Skeletal muscle satellite cell (primary cell): ENCODE measurements at regions not wholly inside any gene's neighbourhood (a gene's known extent, or its start where the extent isn't known, plus 50 kb on each side); places are given as distances from the start of the nearest gene placed in this dataset.
"Not testable (repeated sequence)": the region's sequence is repeated elsewhere in the genome, so short reads cannot be mapped to it uniquely, and the experiment has no call there.

Experiments
- H3K27me3 ChIP-seq: 2 replicates; pipeline ENCODE4 v1.7.0; 2013; ENCODE audit warnings: low read length; ENCODE audit not compliant: control insufficient read depth, insufficient read depth
- H3K36me3 ChIP-seq: 2 replicates; pipeline ENCODE4 v1.7.0; 2013; ENCODE audit warnings: mild to moderate bottlenecking, control low read depth, low read length; ENCODE audit not compliant: insufficient read depth
- H3K4me1 ChIP-seq: 2 replicates; pipeline ENCODE4 v1.7.0; 2013; ENCODE audit warnings: low read length; ENCODE audit not compliant: control insufficient read depth, insufficient read depth
- H3K4me2 ChIP-seq: 2 replicates; pipeline ENCODE4 v1.7.0; 2013; ENCODE audit warnings: mild to moderate bottlenecking, low read length
- H3K4me3 ChIP-seq: 2 replicates; pipeline ENCODE4 v1.7.0; 2013; ENCODE audit warnings: low read length
- H3K9ac ChIP-seq: 2 replicates; pipeline ENCODE4 v1.7.0; 2013; ENCODE audit warnings: mild to moderate bottlenecking, low read depth, low read length, moderate library complexity
- H3K9me3 ChIP-seq: replicated peaks from 2 replicates; pipeline ENCODE4 v1.7.0; 2013; ENCODE audit warnings: mild to moderate bottlenecking, control low read depth, low read length

DNA sequence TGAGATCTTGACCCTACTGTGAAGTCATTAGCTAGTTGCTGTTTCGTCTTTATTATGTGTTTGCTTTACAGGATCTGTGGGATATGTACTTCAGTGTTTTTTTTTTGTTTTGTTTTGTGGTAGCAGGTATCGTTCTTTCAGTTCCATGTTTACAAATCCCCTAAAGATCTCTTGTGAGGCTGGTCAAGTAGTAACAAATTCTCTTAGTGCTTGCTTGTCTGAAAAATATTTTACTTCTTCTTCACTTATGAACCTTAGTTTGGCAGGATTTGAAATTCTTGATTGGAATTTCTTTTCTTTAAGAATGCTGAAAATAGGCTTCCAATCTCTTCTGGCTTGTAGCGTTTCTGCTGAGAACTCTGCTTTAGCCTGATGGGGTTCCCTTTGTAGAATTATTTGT, 235.8 kb upstream of the ALCAM start:
- Histone ChIP-seq H3K36me3 (no peaks in the 10 kb centered on the region), H3K4me2 (no peak overlapping the region)

DNA sequence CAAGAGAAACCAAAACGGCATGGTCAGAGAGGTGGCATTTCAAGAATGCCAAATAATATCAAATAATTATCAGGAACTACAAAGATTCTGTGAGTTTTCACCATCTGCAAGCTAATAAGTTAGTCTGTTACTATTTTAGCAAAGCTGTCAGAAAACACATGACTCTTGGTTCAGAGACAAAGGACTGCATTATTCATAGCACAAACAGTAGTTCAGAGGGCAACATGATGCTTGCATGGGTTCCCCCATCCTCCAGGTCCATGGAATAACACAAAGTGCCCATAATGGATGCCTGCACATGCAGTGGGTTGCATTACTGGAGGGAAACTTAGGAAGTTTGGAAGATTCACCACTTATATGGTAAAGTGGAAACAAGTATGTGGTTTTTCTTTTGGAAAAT, 228.8 kb upstream of the ALCAM start:
- Histone ChIP-seq H3K27me3 (no peaks in the 10 kb centered on the region), H3K4me3 (no peak overlapping the region), H3K4me2 (no peak overlapping the region), H3K4me1 (peaks cover 5% of the 10 kb centered on the region), H3K9me3 (no peaks in the 10 kb centered on the region), H3K36me3 (no peaks in the 10 kb centered on the region), H3K9ac (no peak overlapping the region)

More for the DNA sequence above, 235.8 kb upstream of the ALCAM start:
- H3K9me3 ChIP-seq = no peaks in the 10 kb centered on the region
- H3K9ac ChIP-seq = no peak overlapping the region
- H3K4me1 ChIP-seq = no peaks in the 10 kb centered on the region
- H3K4me3 ChIP-seq = no peak overlapping the region
- no peaks in the 10 kb centered on the region for H3K27me3 ChIP-seq

- H3K36me3 ChIP-seq = no peaks in the 10 kb centered on the region
- H3K4me3 ChIP-seq = no peak overlapping the region
- H3K27me3 ChIP-seq = no peaks in the 10 kb centered on the region
- H3K9ac ChIP-seq = no peak overlapping the region
- no peaks in the 10 kb centered on the region for H3K9me3 ChIP-seq
- H3K4me1 ChIP-seq = peaks cover 5% of the 10 kb centered on the region
- H3K4me2 ChIP-seq = no peak overlapping the region
These were observed 226.7 kb upstream of the ALCAM start for GRCh38 chr3:105139881-105140560.

- H3K4me2 ChIP-seq = peak overlapping the region; percentile 45
- H3K36me3 ChIP-seq = no peaks in the 10 kb centered on the region
- no peak overlapping the region for H3K4me3 ChIP-seq
- no peaks in the 10 kb centered on the region for H3K27me3 ChIP-seq
- H3K9ac ChIP-seq = no peak overlapping the region
- no peaks in the 10 kb centered on the region for H3K9me3 ChIP-seq
- H3K4me1 ChIP-seq = peaks cover 5% of the 10 kb centered on the region
These were observed 225.8 kb upstream of the ALCAM start for GRCh38 chr3:105140899-105141367.

- no peak overlapping the region for H3K4me3 ChIP-seq
- H3K4me2 ChIP-seq = no peak overlapping the region
- no peaks in the 10 kb centered on the region for H3K36me3 ChIP-seq
- no peaks in the 10 kb centered on the region for H3K9me3 ChIP-seq
- H3K27me3 ChIP-seq = no peaks in the 10 kb centered on the region
- peaks cover 5% of the 10 kb centered on the region for H3K4me1 ChIP-seq
- no peak overlapping the region for H3K9ac ChIP-seq
These were observed 221.9 kb upstream of the ALCAM start for GRCh38 chr3:105144837-105145236.

DNA sequence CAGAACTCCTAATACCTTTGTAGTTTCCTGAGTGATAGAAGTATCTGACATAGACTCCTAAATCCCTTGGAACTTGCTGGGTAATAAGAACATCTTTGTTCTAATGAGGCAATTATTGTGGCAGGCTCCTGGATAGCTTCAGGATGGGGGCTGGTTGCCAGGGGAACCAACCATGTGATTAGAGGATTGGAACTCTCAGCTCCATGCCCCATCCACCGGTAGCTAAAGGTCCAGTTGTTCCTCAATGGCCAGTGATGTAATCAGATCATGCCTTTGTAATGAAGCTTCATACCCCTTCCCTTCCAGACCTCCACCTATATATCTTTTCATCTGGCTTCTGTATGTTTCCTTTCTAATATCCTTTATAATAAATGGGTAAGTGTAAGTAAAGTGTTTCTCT, 221.2 kb upstream of the ALCAM start:
- no peak overlapping the region for H3K9ac ChIP-seq
- H3K9me3 ChIP-seq = no peaks in the 10 kb centered on the region
- H3K4me1 ChIP-seq = peaks cover 5% of the 10 kb centered on the region
- H3K27me3 ChIP-seq = no peaks in the 10 kb centered on the region
- no peak overlapping the region for H3K4me3 ChIP-seq
- H3K36me3 ChIP-seq = no peaks in the 10 kb centered on the region
- no peak overlapping the region for H3K4me2 ChIP-seq

DNA sequence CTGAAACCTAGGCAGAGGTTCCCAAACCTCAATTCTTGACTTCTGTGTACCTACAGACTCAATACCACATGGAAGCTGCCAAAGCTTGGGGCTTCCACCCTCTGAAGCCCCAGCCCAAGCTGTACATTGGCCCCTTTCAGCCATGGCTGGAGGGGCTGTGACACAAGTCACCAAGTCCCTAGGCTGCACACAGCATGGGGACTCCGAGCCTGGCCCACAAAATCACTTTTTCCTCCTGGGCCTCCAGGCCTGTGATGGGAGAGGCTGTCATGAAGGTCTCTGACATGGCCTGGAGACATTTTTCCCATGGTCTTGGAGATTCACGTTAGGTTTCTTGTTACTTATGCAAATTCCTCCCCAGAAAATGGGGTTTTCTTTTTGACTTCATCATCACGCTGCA, 217.5 kb upstream of the ALCAM start:
- not testable (repeated sequence) for H3K9me3 ChIP-seq, H3K4me2 ChIP-seq, H3K9ac ChIP-seq, H3K36me3 ChIP-seq, H3K4me1 ChIP-seq, H3K4me3 ChIP-seq, H3K27me3 ChIP-seq

GRCh38 chr3:105152987-105153386, 213.7 kb upstream of the ALCAM start:
- no peaks in the 10 kb centered on the region for H3K9me3 ChIP-seq
- no peaks in the 10 kb centered on the region for H3K36me3 ChIP-seq
- H3K4me1 ChIP-seq = no peaks in the 10 kb centered on the region
- H3K27me3 ChIP-seq = no peaks in the 10 kb centered on the region
- no peak overlapping the region for H3K4me3 ChIP-seq
- no peak overlapping the region for H3K9ac ChIP-seq
- no peak overlapping the region for H3K4me2 ChIP-seq

DNA sequence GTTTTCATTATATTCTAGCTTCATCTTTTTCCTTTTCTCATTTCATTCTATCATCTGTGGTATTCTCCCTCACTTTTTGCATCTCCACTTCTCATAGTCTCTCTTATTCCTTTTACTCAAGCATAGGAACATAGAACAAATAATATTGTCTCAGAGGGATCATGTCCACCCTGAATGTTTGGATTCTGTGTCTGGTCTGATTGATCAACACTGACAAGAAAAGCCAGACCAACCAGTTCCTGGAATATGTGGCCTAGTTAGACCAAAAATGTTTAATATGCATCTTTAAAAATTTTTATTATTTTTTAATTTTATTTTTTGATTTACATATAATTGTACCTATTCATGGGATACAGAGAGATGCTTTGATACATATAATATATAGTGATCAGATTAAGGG, 212.0 kb upstream of the ALCAM start:
- Histone ChIP-seq H3K9ac (no peak overlapping the region), H3K9me3 (no peaks in the 10 kb centered on the region), H3K36me3 (no peaks in the 10 kb centered on the region), H3K4me2 (no peak overlapping the region), H3K27me3 (no peaks in the 10 kb centered on the region), H3K4me3 (no peak overlapping the region), H3K4me1 (no peaks in the 10 kb centered on the region)

- Histone ChIP-seq H3K36me3 (no peaks in the 10 kb centered on the region), H3K9me3 (no peaks in the 10 kb centered on the region), H3K4me1 (no peaks in the 10 kb centered on the region), H3K4me3 (no peak overlapping the region), H3K27me3 (no peaks in the 10 kb centered on the region), H3K9ac (no peak overlapping the region), H3K4me2 (no peak overlapping the region)
These were observed 209.5 kb upstream of the ALCAM start for GRCh38 chr3:105157067-105157765.

- Histone ChIP-seq H3K4me3 (no peak overlapping the region), H3K4me2 (no peak overlapping the region), H3K4me1 (no peaks in the 10 kb centered on the region), H3K9ac (no peak overlapping the region), H3K27me3 (no peaks in the 10 kb centered on the region), H3K36me3 (no peaks in the 10 kb centered on the region), H3K9me3 (no peaks in the 10 kb centered on the region)
These were observed 209.0 kb upstream of the ALCAM start for GRCh38 chr3:105157766-105158085.

- Histone ChIP-seq H3K36me3 (no peaks in the 10 kb centered on the region), H3K9me3 (no peaks in the 10 kb centered on the region)
These were observed 208.4 kb upstream of the ALCAM start for GRCh38 chr3:105158286-105158685.

More at GRCh38 chr3:105158286-105158685, 208.4 kb upstream of the ALCAM start:
- H3K4me1 ChIP-seq = no peaks in the 10 kb centered on the region
- no peaks in the 10 kb centered on the region for H3K27me3 ChIP-seq
- no peak overlapping the region for H3K9ac ChIP-seq
- H3K4me2 ChIP-seq = no peak overlapping the region
- no peak overlapping the region for H3K4me3 ChIP-seq
